ENCODE measurements at regions not wholly inside any gene's neighbourhood (a gene's known extent, or its start where the extent isn't known, plus 50 kb on each side); places are given as distances from the start of the nearest gene placed in this dataset.

DNA sequence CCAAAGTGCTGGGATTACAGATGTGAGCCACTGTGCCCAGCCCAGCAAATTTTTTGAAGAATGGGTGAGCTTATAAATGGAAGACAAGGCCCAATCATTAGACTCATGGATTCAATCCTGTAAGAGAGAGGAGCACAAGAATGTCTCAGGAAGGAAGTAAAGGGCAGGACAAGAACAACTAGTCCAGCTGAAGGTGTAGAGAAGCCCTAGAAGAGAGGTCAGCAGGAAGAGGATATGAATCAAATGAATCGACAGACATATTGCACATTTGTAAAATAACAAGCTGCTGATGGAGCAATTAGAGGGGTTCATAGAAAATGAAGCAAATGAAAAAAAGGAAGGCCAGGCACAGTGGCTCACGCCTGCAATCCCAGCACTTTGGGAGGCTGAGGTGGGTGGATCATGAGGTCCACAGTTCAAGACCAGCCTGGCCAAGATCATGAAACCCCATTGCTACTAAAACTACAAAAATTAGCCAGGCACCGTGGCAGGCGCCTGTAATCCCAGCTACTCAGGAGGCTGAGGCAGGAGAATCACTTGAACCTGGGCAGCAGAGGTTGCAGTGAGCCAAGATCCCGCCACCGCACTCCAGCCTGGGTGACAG, 74.9 kb downstream of the MIS18A start:
- DNase-seq (no peak), FAIRE-seq (no peak)
- WGBS, 3 donors = 91 to 96% (median 93%) methylated on average over 6 of the region's 6 CpGs
- no peak overlapping the region for H3K27ac ChIP-seq (ENCODE audit: low read depth in 1 of 3, low read length in 2 of 3)
- no peaks in the 10 kb centered on the region for H3K4me1 ChIP-seq (ENCODE audit: control insufficient read depth in 3 of 3, insufficient read depth in 2 of 3, low read depth in 1 of 3, low read length in 2 of 3)
- H3K36me3 ChIP-seq (ENCODE audit: control insufficient read depth in 3 of 3, insufficient read depth in 2 of 3, low read depth in 1 of 3, low read length in 3 of 3) = no peaks in the 10 kb centered on the region
- H3K9me3 ChIP-seq (ENCODE audit: control insufficient read depth in 2 of 2, insufficient read depth in 1 of 2, low read depth in 1 of 2, low read length in 1 of 2) = peaks cover 0 to 3% of the 10 kb centered on the region in 2 donors
- no peak overlapping the region for H3K4me3 ChIP-seq (ENCODE audit: low read depth in 1 of 3, low read length in 3 of 3)
- no peaks in the 10 kb centered on the region for H3K27me3 ChIP-seq (ENCODE audit: control insufficient read depth in 3 of 3, insufficient read depth in 3 of 3, low read length in 3 of 3)

DNA sequence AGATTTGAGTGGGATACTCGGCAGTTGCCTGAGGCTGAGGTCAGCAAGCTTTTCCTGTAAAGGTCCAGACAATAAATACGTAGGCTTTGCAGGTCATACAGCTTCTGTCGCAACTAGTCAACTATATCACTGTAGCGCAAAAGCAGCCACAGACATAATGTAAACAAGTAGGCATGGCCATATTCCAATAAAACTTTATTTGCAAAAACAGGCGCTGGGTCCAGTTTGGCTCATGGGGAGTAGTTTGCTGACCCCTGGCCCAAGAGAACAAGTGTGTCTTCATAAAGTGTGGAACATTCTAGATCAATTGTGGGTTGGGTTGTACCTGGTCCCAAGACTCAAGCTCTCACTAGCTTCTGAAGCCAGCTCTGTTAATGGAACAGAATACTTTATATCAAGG, 78.8 kb downstream of the MIS18A start:
- no peaks in the 10 kb centered on the region for H3K4me1 ChIP-seq (ENCODE audit: control insufficient read depth in 3 of 3, insufficient read depth in 2 of 3, low read depth in 1 of 3, low read length in 2 of 3)
- 79 to 92% (median 82%) methylated on average over 5 of the region's 5 CpGs for WGBS, 3 donors
- no peak for FAIRE-seq

DNA sequence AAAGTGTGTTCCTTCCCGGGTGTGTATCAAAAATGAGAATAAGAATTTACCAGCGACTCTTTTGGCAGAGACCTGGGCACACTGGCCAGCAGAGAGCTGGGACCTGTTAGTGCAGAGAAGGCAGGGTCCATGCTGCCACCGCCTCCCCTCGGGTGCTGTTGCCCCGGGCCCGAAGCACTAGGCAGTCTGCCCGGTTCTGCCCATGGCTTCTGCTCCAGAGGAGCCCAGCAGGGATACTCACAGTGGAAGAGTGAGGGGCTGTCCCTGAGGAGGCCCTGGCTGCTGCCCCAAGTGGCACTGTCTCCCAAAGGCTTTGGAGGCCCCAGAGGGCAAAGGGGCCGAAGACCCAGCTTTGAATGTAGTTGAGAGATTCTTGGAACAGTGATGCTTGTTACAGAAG, 80.5 kb downstream of the MIS18A start:
- H3K9me3 ChIP-seq (ENCODE audit: control insufficient read depth in 2 of 2, insufficient read depth in 1 of 2, low read depth in 1 of 2, low read length in 1 of 2) = no peaks in the 10 kb centered on the region
- 72 to 90% (median 86%) methylated on average over 7 to 8 of the region's 8 CpGs for WGBS, 3 donors
- H3K4me1 ChIP-seq (ENCODE audit: control insufficient read depth in 3 of 3, insufficient read depth in 2 of 3, low read depth in 1 of 3, low read length in 2 of 3) = no peaks in the 10 kb centered on the region
- no peak for DNase-seq
- H3K27me3 ChIP-seq (ENCODE audit: control insufficient read depth in 3 of 3, insufficient read depth in 3 of 3, low read length in 3 of 3) = no peaks in the 10 kb centered on the region
- FAIRE-seq = no peak
- no peaks in the 10 kb centered on the region for H3K36me3 ChIP-seq (ENCODE audit: control insufficient read depth in 3 of 3, insufficient read depth in 2 of 3, low read depth in 1 of 3, low read length in 3 of 3)
- H3K4me3 ChIP-seq (ENCODE audit: low read depth in 1 of 3, low read length in 3 of 3) = no peak overlapping the region
- no peak overlapping the region for H3K27ac ChIP-seq (ENCODE audit: low read depth in 1 of 3, low read length in 2 of 3)

More for the DNA sequence above, 78.8 kb downstream of the MIS18A start:
- H3K9me3 ChIP-seq (ENCODE audit: control insufficient read depth in 2 of 2, insufficient read depth in 1 of 2, low read depth in 1 of 2, low read length in 1 of 2) = peaks cover 0 to 3% of the 10 kb centered on the region in 2 donors
- no peak overlapping the region for H3K4me3 ChIP-seq (ENCODE audit: low read depth in 1 of 3, low read length in 3 of 3)
- no peak for DNase-seq
- no peaks in the 10 kb centered on the region for H3K36me3 ChIP-seq (ENCODE audit: control insufficient read depth in 3 of 3, insufficient read depth in 2 of 3, low read depth in 1 of 3, low read length in 3 of 3)
- no peaks in the 10 kb centered on the region for H3K27me3 ChIP-seq (ENCODE audit: control insufficient read depth in 3 of 3, insufficient read depth in 3 of 3, low read length in 3 of 3)
- H3K27ac ChIP-seq (ENCODE audit: low read depth in 1 of 3, low read length in 2 of 3) = no peak overlapping the region

DNA sequence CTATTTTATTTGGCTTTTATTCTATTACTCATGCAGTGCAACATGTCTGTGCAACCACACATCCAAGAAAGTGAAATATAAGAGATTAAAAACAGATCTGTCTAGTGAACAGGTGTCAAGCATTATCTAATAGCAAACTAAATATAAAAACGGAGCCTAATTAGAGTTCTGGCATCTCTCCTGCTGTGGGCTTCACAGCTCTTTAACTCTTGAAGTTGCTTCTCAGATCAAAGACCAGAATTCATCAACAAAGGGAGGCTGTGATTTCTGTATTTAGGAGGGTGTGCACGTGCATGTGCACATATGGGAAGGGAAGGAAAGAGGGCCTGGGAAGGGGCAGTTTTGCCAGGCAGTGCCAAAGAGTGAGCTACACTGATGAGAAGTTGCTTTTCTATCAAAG, 81.0 kb downstream of the MIS18A start:
- Histone ChIP-seq H3K4me3 (ENCODE audit: low read depth in 1 of 3, low read length in 3 of 3) (no peak overlapping the region), H3K36me3 (ENCODE audit: control insufficient read depth in 3 of 3, insufficient read depth in 2 of 3, low read depth in 1 of 3, low read length in 3 of 3) (no peaks in the 10 kb centered on the region), H3K9me3 (ENCODE audit: control insufficient read depth in 2 of 2, insufficient read depth in 1 of 2, low read depth in 1 of 2, low read length in 1 of 2) (no peaks in the 10 kb centered on the region), H3K27ac (ENCODE audit: low read depth in 1 of 3, low read length in 2 of 3) (no peak overlapping the region), H3K4me1 (ENCODE audit: control insufficient read depth in 3 of 3, insufficient read depth in 2 of 3, low read depth in 1 of 3, low read length in 2 of 3) (no peaks in the 10 kb centered on the region), H3K27me3 (ENCODE audit: control insufficient read depth in 3 of 3, insufficient read depth in 3 of 3, low read length in 3 of 3) (no peaks in the 10 kb centered on the region)
- DNase-seq (no peak), FAIRE-seq (no peak)
- WGBS, 3 donors = 16 to 31% (median 25%) methylated on average over 2 of the region's 2 CpGs

DNA sequence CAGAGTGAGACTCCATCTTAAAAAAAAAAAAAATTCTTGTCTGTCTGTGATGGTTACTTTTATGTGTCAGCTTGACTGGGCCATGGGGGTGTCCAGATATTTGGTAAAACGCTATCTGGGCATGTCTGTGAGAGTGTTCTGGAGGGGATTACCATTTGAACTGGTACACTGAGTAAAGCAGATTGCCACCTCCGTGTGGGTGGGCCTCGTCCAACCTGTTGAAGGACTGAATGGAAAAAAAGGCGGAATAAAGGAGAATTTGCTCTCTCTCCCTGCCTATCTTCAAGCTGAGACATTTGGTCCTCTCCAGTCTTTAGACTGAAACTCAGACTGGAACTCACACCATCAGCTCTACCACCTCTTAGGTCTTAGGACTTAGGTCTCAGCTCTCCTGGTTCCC, 82.8 kb downstream of the MIS18A start:
- Histone ChIP-seq H3K36me3 (ENCODE audit: control insufficient read depth in 3 of 3, insufficient read depth in 2 of 3, low read depth in 1 of 3, low read length in 3 of 3) (no peaks in the 10 kb centered on the region), H3K9me3 (ENCODE audit: control insufficient read depth in 2 of 2, insufficient read depth in 1 of 2, low read depth in 1 of 2, low read length in 1 of 2) (no peaks in the 10 kb centered on the region), H3K27ac (ENCODE audit: low read depth in 1 of 3, low read length in 2 of 3) (no peak overlapping the region), H3K4me3 (ENCODE audit: low read depth in 1 of 3, low read length in 3 of 3) (no peak overlapping the region), H3K27me3 (ENCODE audit: control insufficient read depth in 3 of 3, insufficient read depth in 3 of 3, low read length in 3 of 3) (no peaks in the 10 kb centered on the region), H3K4me1 (ENCODE audit: control insufficient read depth in 3 of 3, insufficient read depth in 2 of 3, low read depth in 1 of 3, low read length in 2 of 3) (no peaks in the 10 kb centered on the region)
- 86 to 93% (median 88%) methylated on average over 4 of the region's 4 CpGs for WGBS, 3 donors
- DNase-seq (no peak), FAIRE-seq (no peak)

DNA sequence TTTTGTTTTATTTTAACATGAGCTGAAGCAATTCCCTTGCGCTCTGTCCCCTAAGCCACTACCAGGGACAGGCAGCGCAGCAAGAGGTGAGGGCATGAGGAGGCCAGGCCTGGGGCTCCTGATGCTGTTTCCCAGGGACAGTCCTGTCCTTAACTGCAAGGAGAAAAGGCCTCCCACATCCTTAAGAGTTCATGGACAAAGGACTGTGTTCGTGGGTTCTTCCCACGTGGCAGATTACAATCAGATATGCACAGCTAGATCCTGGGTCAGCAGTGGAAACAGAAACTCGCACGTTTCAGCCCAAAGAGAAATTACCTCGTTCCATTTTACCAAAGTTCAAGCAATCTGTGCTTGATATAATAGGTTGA, 85.8 kb downstream of the MIS18A start:
- FAIRE-seq = no peak
- WGBS, 3 donors = 69 to 78% (median 75%) methylated on average over 7 of the region's 7 CpGs
- Histone ChIP-seq H3K4me1 (ENCODE audit: control insufficient read depth in 3 of 3, insufficient read depth in 2 of 3, low read depth in 1 of 3, low read length in 2 of 3) (no peaks in the 10 kb centered on the region), H3K27me3 (ENCODE audit: control insufficient read depth in 3 of 3, insufficient read depth in 3 of 3, low read length in 3 of 3) (no peaks in the 10 kb centered on the region), H3K36me3 (ENCODE audit: control insufficient read depth in 3 of 3, insufficient read depth in 2 of 3, low read depth in 1 of 3, low read length in 3 of 3) (no peaks in the 10 kb centered on the region), H3K27ac (ENCODE audit: low read depth in 1 of 3, low read length in 2 of 3) (no peak overlapping the region), H3K4me3 (ENCODE audit: low read depth in 1 of 3, low read length in 3 of 3) (no peak overlapping the region), H3K9me3 (ENCODE audit: control insufficient read depth in 2 of 2, insufficient read depth in 1 of 2, low read depth in 1 of 2, low read length in 1 of 2) (peaks cover 0 to 2% of the 10 kb centered on the region in 2 donors)
- no peak for DNase-seq

DNA sequence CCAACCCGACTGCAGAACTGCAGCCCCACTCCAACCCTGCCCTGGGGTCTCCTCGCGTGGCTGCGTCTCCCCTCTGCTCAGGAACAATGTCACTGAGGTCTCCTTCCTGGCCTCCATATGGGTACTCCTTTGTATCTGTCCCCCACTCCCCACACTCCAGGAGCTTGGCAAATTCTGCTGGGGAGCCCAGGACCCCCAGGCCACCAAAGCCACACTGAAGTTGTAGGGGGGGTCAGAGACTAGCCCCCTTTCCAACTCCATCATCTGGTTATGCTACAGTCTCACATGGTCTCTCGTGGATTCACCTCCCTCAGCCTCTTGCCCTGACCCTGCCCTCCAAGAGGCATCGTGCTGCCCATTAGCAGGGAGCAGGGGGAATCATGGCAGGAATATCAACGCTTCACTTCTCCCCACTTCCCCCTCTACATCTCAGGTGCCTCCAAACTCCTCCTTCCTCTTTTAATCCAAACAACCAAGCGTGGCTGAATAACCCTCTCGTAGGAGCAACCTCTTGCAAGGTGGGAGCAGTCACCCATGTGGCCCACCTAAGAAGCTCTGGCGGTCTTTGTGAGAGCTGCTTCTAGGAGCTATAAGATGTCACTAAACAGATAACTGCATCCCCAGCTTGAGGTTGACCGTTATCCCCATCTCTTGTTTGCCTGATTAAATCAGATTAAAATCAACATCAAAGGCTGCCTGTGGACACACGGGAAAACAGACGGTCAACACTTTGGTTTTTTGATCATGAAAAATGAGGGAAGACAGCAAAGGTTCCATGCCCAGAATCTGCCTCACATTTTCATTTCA, 86.4 kb downstream of the MIS18A start:
- FAIRE-seq (no peak), DNase-seq (no peak)
- Histone ChIP-seq H3K4me3 (ENCODE audit: low read depth in 1 of 3, low read length in 3 of 3) (no peak overlapping the region), H3K36me3 (ENCODE audit: control insufficient read depth in 3 of 3, insufficient read depth in 2 of 3, low read depth in 1 of 3, low read length in 3 of 3) (no peaks in the 10 kb centered on the region), H3K27ac (ENCODE audit: low read depth in 1 of 3, low read length in 2 of 3) (no peak overlapping the region), H3K9me3 (ENCODE audit: control insufficient read depth in 2 of 2, insufficient read depth in 1 of 2, low read depth in 1 of 2, low read length in 1 of 2) (peaks cover 0 to 4% of the 10 kb centered on the region in 2 donors), H3K4me1 (ENCODE audit: control insufficient read depth in 3 of 3, insufficient read depth in 2 of 3, low read depth in 1 of 3, low read length in 2 of 3) (no peaks in the 10 kb centered on the region), H3K27me3 (ENCODE audit: control insufficient read depth in 3 of 3, insufficient read depth in 3 of 3, low read length in 3 of 3) (no peaks in the 10 kb centered on the region)
- 71 to 78% (median 72%) methylated on average over 13 of the region's 13 CpGs for WGBS, 3 donors

DNA sequence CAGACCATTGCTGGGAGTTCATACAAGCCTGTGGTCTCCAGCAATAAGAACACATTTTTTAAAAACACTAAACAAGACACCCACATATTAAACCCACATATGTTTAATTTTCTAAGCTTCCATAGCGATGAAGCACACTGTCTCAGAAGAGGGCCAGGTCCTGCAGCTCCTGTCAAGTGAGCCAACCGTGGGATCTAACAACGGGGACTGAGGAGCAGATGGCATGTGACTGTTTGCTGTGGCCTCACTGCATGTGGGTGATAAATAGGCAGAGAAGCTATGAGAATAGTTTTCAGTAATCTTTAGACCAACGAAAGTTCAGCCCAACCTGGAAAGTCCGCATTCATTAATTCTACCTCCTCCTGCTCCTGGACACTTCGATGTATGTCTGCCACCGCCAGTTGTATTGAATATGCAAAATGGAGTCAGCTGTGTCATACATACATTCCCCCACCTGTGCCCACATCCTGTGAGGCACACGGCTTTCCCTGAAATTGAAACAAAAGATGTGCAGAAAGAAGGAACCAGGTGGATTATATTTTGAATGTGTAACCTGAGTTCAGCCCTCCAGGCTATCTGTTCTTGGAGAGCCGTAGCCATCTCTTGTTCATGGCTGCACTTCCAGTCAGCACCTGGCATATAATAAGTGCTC, 88.2 kb downstream of the MIS18A start:
- Histone ChIP-seq H3K9me3 (ENCODE audit: control insufficient read depth in 2 of 2, insufficient read depth in 1 of 2, low read depth in 1 of 2, low read length in 1 of 2) (peaks cover 0 to 4% of the 10 kb centered on the region in 2 donors), H3K36me3 (ENCODE audit: control insufficient read depth in 3 of 3, insufficient read depth in 2 of 3, low read depth in 1 of 3, low read length in 3 of 3) (no peaks in the 10 kb centered on the region), H3K27me3 (ENCODE audit: control insufficient read depth in 3 of 3, insufficient read depth in 3 of 3, low read length in 3 of 3) (no peaks in the 10 kb centered on the region), H3K4me3 (ENCODE audit: low read depth in 1 of 3, low read length in 3 of 3) (no peak overlapping the region), H3K4me1 (ENCODE audit: control insufficient read depth in 3 of 3, insufficient read depth in 2 of 3, low read depth in 1 of 3, low read length in 2 of 3) (no peaks in the 10 kb centered on the region), H3K27ac (ENCODE audit: low read depth in 1 of 3, low read length in 2 of 3) (no peak overlapping the region)
- WGBS, 3 donors = 58 to 68% (median 66%) methylated on average over 9 of the region's 9 CpGs
- FAIRE-seq = no peak
- DNase-seq = no peak
